ENCODE measurements at regions not wholly inside any gene's neighbourhood (a gene's known extent, or its start where the extent isn't known, plus 50 kb on each side); places are given as distances from the start of the nearest gene placed in this dataset.

DNA sequence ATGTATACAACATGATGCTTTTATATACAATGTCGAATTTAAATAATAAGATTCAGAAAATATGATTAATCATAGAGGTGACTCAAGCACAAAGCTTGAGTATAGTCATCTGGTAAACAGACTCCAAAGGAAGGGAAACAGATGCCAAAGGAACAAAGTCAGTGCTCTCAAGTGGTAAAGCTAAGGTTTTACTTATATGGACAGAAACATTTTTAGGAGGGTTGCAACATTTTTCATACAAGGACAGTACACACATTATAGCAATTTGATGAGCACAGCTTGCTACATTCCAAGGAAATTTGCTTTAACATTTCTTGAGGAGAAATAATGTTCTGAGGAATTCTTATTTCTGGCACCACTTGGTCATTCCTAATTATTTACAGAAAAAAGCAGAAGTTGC, 333.4 kb upstream of the AADAT start:
- H2AFZ ChIP-seq: no peak overlapping the region
- no peak overlapping the region for H3K4me2 ChIP-seq
- H3K27ac ChIP-seq (ENCODE audit: low read depth): no peak overlapping the region
- Mint-ChIP-seq H3K4me1 (peaks cover 7% of the 10 kb centered on the region; the same call in 2 of the 3 replicates), H3K4me3 (no peak overlapping the region), H3K27ac (no peak overlapping the region), H3K9me3 (no peaks in the 10 kb centered on the region; the same call in 2 of the 3 replicates), H3K36me3 (ENCODE audit: low read depth) (no peaks in the 10 kb centered on the region), H3K27me3 (ENCODE audit: insufficient read depth, low read depth, poor library complexity) (no peaks in the 10 kb centered on the region)
- ATAC-seq (no peak), DNase-seq (ENCODE audit: low spot score) (no peak)
- H3K27me3 ChIP-seq (ENCODE audit: insufficient read depth): no peaks in the 10 kb centered on the region
- H3K36me3 ChIP-seq (ENCODE audit: insufficient read depth): no peaks in the 10 kb centered on the region; the same call in 1 of the 2 replicates
- no peak for TF ChIP-seq ZNF114 (CRISPR knock-in tag; IDR thresholded peaks at IDR 0.05)
- TF ChIP-seq EZH2 (IDR thresholded peaks at IDR 0.05; ENCODE audit: low read depth, unreplicated experiment): no peak
- TF ChIP-seq, protein P1, sequence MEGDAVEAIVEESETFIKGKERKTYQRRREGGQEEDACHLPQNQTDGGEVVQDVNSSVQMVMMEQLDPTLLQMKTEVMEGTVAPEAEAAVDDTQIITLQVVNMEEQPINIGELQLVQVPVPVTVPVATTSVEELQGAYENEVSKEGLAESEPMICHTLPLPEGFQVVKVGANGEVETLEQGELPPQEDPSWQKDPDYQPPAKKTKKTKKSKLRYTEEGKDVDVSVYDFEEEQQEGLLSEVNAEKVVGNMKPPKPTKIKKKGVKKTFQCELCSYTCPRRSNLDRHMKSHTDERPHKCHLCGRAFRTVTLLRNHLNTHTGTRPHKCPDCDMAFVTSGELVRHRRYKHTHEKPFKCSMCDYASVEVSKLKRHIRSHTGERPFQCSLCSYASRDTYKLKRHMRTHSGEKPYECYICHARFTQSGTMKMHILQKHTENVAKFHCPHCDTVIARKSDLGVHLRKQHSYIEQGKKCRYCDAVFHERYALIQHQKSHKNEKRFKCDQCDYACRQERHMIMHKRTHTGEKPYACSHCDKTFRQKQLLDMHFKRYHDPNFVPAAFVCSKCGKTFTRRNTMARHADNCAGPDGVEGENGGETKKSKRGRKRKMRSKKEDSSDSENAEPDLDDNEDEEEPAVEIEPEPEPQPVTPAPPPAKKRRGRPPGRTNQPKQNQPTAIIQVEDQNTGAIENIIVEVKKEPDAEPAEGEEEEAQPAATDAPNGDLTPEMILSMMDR (conservative IDR thresholded peaks at IDR 0.05; ENCODE audit: low read depth in 2 of 2): no peak
- TF ChIP-seq, protein P2, sequence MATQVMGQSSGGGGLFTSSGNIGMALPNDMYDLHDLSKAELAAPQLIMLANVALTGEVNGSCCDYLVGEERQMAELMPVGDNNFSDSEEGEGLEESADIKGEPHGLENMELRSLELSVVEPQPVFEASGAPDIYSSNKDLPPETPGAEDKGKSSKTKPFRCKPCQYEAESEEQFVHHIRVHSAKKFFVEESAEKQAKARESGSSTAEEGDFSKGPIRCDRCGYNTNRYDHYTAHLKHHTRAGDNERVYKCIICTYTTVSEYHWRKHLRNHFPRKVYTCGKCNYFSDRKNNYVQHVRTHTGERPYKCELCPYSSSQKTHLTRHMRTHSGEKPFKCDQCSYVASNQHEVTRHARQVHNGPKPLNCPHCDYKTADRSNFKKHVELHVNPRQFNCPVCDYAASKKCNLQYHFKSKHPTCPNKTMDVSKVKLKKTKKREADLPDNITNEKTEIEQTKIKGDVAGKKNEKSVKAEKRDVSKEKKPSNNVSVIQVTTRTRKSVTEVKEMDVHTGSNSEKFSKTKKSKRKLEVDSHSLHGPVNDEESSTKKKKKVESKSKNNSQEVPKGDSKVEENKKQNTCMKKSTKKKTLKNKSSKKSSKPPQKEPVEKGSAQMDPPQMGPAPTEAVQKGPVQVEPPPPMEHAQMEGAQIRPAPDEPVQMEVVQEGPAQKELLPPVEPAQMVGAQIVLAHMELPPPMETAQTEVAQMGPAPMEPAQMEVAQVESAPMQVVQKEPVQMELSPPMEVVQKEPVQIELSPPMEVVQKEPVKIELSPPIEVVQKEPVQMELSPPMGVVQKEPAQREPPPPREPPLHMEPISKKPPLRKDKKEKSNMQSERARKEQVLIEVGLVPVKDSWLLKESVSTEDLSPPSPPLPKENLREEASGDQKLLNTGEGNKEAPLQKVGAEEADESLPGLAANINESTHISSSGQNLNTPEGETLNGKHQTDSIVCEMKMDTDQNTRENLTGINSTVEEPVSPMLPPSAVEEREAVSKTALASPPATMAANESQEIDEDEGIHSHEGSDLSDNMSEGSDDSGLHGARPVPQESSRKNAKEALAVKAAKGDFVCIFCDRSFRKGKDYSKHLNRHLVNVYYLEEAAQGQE (IDR thresholded peaks at IDR 0.05; ENCODE audit: unreplicated experiment): no peak
- no peak for TF ChIP-seq JUNB (IDR thresholded peaks at IDR 0.05; ENCODE audit: unreplicated experiment)
- TF ChIP-seq POLR2AphosphoS5 (IDR thresholded peaks at IDR 0.05; ENCODE audit: low read depth): no peak
- no peak for TF ChIP-seq EZH2phosphoT487 (IDR thresholded peaks at IDR 0.05; ENCODE audit: unreplicated experiment)
- no peak for TF ChIP-seq STAT1 (IDR thresholded peaks at IDR 0.05; ENCODE audit: unreplicated experiment)
- TF ChIP-seq, protein P3, sequence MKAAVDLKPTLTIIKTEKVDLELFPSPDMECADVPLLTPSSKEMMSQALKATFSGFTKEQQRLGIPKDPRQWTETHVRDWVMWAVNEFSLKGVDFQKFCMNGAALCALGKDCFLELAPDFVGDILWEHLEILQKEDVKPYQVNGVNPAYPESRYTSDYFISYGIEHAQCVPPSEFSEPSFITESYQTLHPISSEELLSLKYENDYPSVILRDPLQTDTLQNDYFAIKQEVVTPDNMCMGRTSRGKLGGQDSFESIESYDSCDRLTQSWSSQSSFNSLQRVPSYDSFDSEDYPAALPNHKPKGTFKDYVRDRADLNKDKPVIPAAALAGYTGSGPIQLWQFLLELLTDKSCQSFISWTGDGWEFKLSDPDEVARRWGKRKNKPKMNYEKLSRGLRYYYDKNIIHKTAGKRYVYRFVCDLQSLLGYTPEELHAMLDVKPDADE (IDR thresholded peaks at IDR 0.05): no peak
- TF ChIP-seq, protein P4, sequence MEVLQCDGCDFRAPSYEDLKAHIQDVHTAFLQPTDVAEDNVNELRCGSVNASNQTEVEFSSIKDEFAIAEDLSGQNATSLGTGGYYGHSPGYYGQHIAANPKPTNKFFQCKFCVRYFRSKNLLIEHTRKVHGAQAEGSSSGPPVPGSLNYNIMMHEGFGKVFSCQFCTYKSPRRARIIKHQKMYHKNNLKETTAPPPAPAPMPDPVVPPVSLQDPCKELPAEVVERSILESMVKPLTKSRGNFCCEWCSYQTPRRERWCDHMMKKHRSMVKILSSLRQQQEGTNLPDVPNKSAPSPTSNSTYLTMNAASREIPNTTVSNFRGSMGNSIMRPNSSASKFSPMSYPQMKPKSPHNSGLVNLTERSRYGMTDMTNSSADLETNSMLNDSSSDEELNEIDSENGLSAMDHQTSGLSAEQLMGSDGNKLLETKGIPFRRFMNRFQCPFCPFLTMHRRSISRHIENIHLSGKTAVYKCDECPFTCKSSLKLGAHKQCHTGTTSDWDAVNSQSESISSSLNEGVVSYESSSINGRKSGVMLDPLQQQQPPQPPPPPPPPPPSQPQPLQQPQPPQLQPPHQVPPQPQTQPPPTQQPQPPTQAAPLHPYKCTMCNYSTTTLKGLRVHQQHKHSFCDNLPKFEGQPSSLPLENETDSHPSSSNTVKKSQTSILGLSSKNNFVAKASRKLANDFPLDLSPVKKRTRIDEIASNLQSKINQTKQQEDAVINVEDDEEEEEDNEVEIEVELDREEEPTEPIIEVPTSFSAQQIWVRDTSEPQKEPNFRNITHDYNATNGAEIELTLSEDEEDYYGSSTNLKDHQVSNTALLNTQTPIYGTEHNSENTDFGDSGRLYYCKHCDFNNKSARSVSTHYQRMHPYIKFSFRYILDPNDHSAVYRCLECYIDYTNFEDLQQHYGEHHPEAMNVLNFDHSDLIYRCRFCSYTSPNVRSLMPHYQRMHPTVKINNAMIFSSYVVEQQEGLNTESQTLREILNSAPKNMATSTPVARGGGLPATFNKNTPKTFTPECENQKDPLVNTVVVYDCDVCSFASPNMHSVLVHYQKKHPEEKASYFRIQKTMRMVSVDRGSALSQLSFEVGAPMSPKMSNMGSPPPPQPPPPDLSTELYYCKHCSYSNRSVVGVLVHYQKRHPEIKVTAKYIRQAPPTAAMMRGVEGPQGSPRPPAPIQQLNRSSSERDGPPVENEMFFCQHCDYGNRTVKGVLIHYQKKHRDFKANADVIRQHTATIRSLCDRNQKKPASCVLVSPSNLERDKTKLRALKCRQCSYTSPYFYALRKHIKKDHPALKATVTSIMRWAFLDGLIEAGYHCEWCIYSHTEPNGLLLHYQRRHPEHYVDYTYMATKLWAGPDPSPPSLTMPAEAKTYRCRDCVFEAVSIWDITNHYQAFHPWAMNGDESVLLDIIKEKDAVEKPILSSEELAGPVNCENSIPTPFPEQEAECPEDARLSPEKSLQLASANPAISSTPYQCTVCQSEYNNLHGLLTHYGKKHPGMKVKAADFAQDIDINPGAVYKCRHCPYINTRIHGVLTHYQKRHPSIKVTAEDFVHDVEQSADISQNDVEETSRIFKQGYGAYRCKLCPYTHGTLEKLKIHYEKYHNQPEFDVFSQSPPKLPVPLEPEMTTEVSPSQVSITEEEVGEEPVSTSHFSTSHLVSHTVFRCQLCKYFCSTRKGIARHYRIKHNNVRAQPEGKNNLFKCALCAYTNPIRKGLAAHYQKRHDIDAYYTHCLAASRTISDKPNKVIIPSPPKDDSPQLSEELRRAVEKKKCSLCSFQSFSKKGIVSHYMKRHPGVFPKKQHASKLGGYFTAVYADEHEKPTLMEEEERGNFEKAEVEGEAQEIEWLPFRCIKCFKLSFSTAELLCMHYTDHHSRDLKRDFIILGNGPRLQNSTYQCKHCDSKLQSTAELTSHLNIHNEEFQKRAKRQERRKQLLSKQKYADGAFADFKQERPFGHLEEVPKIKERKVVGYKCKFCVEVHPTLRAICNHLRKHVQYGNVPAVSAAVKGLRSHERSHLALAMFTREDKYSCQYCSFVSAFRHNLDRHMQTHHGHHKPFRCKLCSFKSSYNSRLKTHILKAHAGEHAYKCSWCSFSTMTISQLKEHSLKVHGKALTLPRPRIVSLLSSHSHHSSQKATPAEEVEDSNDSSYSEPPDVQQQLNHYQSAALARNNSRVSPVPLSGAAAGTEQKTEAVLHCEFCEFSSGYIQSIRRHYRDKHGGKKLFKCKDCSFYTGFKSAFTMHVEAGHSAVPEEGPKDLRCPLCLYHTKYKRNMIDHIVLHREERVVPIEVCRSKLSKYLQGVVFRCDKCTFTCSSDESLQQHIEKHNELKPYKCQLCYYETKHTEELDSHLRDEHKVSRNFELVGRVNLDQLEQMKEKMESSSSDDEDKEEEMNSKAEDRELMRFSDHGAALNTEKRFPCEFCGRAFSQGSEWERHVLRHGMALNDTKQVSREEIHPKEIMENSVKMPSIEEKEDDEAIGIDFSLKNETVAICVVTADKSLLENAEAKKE (CRISPR knock-in tag; IDR thresholded peaks at IDR 0.05): no peak
- TF ChIP-seq ZNF331 (CRISPR knock-in tag; IDR thresholded peaks at IDR 0.05; ENCODE audit: low read depth): no peak
- no peaks in the 10 kb centered on the region for H4K20me1 ChIP-seq (replicated peaks; ENCODE audit: insufficient read depth)
- H3F3A ChIP-seq (replicated peaks; ENCODE audit: low read depth): no peaks in the 10 kb centered on the region
- H3K4me3 ChIP-seq: no peak overlapping the region
- no peaks in the 10 kb centered on the region for H3K79me2 ChIP-seq (replicated peaks; ENCODE audit: insufficient read depth)
- no peaks in the 10 kb centered on the region for H3K9me2 ChIP-seq (ENCODE audit: insufficient read depth)
- H3K4me1 ChIP-seq (ENCODE audit: insufficient read depth): no peaks in the 10 kb centered on the region

Data from GM23338 (cell line).